ENCODE measurements at regions not wholly inside any gene's neighbourhood (a gene's known extent, or its start where the extent isn't known, plus 50 kb on each side); places are given as distances from the start of the nearest gene placed in this dataset.
"Not testable (repeated sequence)": the region's sequence is repeated elsewhere in the genome, so short reads cannot be mapped to it uniquely, and the experiment has no call there.

DNA sequence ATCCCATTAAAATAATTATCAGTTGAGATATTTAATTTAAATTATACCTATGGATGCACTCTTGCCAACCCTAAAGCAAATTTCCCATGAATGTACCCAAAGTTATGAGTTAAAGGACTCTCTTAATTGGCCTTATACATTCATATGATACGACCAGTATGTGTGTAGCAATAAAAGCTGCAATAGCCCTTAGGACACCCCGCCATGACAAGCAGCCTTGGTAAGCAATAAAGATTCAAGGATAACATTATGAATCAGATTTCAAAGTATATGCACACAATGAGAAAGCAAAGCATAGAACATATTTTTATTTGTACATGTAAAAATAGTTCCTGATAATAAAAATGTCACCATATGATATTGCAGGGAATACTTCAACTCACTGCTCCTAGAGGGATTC is 1699.3 kb upstream of the CDH9 start:
- no peak for DNase-seq (ENCODE audit: low spot score)
- in situ Hi-C loops (cut with HindIII; ENCODE audit: low sequenced_read_pairs): no loop called here

DNA sequence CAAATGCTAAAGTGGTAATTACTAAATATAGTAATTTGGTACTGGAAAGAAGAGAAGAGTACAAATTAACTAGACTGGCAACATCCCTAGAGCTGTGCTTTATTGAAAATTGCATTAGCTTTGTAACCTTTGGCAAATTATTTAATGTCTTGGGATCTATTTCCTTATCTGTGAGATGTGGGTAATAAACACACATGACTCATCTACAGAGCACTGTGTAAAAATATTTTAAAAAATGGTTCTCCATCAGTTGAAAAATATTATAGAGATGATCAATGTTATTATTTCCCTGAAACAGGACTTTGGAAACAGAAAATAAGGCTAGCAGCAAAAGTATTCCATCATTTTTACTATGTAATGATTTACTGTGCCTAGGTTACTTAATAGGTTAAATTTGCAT is 1698.8 kb upstream of the CDH9 start:
- DNase-seq (ENCODE audit: low spot score): no peak
- in situ Hi-C loops (cut with HindIII; ENCODE audit: low sequenced_read_pairs): no loop called here

DNA sequence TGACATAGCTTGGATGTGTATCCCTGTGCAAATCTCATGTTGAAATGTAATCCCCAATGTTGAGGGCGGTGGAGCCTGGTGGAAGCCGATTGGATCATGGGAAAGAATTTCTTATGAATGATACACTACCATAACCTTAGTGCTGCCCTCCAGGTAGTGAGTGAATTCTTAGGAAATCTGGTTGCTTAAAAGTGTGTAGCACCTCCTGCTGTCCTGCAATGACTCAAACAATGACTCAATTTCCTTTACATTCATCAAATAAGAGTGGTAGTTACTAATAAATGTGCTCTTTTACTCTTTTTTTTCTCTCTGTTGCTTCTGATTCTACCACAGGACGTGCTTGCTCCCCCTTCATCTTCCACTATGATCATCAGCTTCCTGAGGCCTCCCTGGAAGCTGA is 1696.0 kb upstream of the CDH9 start:
- DNase-seq (ENCODE audit: low spot score): no peak
- in situ Hi-C loops (cut with HindIII; ENCODE audit: low sequenced_read_pairs): no loop called here

DNA sequence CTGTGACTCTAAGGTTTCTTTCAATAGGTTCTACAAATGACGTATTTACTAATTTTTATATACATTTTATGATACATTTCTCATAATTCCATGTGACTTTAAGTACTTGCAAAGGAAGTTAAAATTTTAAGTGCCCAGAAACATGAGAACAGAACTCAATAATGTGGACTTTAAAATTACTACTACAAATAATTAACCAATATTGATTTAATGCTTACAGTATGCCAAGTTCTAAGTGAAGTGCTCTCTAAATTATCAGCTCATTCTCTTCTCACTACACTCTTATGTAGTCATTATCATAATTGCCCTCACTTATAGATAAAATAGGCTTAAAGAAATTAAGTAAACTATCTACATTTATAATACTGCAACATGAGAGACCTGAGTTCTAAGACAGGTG is 1690.7 kb upstream of the CDH9 start:
- in situ Hi-C loops (cut with HindIII; ENCODE audit: low sequenced_read_pairs): no loop called here

DNA sequence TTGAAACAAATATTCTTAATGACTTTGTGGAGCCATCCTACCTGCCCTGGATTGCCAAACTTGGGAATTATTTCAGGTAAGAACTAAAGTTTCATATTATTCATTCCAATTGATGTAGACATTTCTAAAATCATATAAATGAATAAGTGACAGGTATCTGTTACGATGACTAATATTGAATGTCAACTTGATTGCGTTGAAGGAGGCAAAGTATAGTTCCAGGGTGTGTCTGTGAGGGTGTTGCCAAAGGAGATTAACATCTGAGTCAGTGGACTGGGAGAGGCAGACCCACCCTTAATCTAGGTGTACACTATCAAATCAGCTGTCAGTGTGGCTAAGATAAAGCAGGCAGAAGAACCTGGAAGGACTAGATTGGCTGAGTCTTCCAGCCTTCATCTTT is 1688.4 kb upstream of the CDH9 start:
- DNase-seq (ENCODE audit: low spot score): no peak
- in situ Hi-C loops (cut with HindIII; ENCODE audit: low sequenced_read_pairs): no loop called here

More for the DNA sequence above, 1690.7 kb upstream of the CDH9 start:
- DNase-seq (ENCODE audit: low spot score): no peak

DNA sequence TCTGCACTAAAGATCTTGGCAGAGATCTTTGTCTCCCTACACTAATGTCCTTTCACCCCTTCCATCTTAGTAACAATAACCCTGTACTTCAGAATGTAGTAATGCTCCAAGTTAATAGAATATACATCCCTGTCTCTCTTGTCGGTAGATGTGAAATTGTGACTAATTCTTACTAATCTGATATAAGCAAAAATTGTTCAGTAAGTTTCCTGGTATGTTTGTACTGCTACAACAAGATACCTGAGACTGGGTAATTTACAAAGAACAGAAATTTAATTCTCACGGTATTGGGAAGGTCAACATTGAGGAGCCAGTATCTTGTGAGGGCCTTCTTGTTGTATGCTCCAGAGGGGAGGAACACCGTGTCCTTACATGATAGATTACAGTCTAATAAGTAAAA is 1686.6 kb upstream of the CDH9 start:
- DNase-seq (ENCODE audit: low spot score): no peak
- in situ Hi-C loops (cut with HindIII; ENCODE audit: low sequenced_read_pairs): no loop called here

DNA sequence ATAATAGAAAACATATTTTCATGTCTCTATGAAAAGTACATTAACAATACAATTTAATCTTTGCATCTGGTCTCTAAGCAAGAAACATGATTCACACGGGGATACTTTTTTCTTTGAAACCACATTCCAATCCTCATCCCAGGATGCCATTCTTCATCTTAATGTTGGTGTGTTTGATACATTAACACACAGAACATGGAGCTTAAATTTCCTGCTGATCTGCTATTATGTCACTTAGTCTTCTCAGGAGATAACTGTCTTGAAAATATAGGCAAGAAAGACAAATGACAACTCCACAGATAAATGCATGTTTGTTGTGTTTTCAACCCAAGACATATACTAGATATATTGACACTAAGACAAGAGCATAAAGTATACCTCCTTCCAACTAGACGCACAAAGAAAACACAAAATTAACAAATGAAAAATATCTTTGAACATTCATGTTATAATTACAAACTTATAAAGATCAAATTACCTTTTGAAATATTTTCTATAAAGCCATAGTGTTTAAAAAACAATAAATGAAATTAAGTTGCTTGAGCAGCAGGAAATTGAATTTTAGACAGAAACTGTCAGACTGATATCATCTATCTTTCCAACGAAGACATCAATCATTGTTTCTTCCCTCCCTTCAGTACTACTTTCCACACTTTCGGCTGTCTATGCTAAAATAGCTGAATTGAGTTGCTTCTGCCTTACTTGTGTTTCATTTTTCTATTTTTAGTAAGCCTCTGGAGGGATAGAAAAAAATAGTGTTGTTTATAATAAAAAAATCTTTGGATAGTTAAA is 1676.7 kb upstream of the CDH9 start:
- in situ Hi-C loops (cut with HindIII; ENCODE audit: low sequenced_read_pairs): no loop called here
- no peak for DNase-seq (ENCODE audit: low spot score)

DNA sequence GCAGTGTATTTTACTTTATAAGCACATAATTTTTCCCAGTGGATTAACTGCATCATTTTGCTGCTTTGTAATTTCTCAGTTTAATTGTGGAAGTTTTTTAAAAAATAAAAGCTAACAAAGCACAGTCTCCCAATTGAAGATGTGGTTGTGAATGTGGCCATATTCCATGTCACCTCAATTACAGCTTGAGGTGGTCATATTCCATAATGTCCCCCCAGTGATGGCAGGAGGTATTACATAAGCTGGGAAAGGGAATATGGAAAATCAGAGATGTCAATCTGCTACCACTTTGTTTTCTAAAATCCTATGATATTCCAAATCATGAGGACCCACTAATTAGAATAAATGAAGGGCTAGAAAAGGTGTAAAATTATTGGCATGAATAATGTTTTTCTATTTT is 1672.0 kb upstream of the CDH9 start:
- no peak for DNase-seq (ENCODE audit: low spot score)
- in situ Hi-C loops (cut with HindIII; ENCODE audit: low sequenced_read_pairs): no loop called here

DNA sequence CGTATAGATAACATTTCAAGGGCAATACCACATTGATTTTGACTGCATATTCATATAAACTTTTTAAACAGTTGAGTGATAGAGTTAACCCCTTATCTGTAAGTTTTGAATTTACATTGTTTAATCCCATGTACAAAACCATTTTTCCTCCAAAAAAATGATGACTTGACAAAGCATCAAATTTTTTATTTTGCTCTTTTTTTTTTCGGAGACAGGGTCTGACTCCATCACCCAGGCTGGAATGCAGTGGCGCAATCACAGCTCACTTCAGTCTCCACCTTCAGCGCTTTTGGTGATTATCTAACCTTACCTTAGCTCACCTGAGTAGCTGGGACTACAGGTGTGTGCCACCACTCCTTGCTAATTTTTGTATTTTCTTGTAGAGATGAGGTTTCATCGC is 1670.1 kb upstream of the CDH9 start:
- no peak for DNase-seq (ENCODE audit: low spot score)
- in situ Hi-C loops (cut with HindIII; ENCODE audit: low sequenced_read_pairs): no loop called here

DNA sequence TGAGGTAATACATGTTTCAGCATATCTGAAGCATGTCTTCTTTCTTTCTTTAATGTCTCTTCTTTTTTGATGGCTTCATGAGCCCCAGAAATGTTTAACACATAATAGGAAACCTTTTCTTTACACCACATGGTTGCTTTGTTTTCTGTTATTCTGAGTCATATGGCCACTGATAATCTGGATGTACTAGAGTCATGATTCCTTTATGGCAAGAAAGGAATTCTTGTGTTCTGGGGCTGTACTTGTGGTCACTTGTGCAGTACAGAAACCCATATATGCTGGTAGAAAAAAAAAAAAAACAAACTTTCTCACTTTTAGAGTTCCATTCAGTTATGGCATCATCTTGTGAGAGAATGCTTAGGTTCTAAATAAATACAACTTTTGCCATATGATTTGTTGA is 1669.3 kb upstream of the CDH9 start:
- in situ Hi-C loops (cut with HindIII; ENCODE audit: low sequenced_read_pairs): no loop called here
- DNase-seq (ENCODE audit: low spot score): no peak

DNA sequence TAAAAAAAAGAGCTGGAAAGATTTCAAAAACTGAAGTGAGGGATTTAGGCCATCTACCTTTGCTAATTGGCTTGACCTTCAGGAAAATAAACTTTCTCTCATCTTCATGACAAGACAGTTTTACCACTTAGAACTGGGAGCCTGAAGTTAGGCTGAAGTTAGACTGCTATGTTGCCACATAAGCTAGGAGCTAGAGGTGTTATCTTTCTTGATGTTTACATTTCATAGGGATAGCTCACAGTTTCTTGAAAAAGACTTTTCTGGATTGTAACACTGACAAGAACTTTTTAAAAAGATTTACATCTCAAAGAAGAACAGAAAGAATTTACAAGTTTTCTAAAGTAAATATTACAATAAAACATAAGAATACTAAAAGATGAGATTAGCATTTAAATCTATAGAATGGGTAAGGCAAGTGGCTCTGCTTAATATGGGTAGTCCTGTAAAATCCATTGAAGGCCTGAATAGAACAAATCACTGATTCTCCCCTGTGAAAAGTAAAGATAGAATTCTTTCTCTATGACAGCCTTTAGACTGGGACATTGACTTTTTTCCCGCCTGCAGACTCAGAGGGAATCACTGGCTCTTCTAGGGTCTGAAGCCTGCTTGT is 1665.4 kb upstream of the CDH9 start:
- in situ Hi-C loops (cut with HindIII; ENCODE audit: low sequenced_read_pairs): no loop called here

DNA sequence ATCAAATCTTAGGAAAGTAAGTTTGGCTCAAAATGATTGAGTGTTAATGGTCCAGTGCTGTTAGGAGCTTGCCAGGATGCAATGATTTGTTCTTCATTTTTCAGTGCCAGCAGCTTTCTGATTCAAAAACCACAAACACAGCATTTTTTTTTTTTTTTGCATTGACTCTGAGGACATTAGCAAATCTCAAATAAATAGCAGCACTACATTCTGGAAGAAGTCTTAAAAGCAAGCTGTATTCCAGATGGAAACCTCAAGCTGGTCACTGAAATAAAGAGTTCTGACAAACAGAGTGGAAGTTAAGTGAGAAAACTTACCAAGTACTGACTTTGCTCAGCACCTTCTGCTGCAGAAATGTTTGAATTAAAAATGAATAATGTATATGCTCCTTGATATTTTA is 1653.1 kb upstream of the CDH9 start:
- in situ Hi-C loops (cut with HindIII; ENCODE audit: low sequenced_read_pairs): no loop called here
- no peak for DNase-seq (ENCODE audit: low spot score)

More for the DNA sequence above, 1665.4 kb upstream of the CDH9 start:
- no peak for DNase-seq (ENCODE audit: low spot score)

DNA sequence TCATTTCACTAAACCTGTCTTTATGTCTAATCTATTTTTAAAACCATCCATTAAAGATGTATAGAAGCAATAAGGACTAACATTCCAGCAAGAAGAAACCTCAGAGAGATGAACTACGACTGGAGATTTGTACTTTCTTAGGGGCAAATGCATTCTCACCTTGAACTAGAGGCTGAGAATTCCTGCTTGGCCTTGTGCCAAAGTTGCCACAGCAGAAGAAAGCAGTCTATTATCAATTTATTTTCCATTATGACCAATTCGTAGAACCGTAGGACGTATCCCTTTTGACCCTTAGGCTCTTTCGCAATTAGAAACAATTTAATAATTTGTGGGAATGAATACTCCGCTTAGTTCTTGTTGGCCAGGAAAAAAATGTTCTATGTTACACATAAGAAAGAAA is 1647.4 kb upstream of the CDH9 start:
- DNase-seq (ENCODE audit: low spot score): no peak
- in situ Hi-C loops (cut with HindIII; ENCODE audit: low sequenced_read_pairs): no loop called here

DNA sequence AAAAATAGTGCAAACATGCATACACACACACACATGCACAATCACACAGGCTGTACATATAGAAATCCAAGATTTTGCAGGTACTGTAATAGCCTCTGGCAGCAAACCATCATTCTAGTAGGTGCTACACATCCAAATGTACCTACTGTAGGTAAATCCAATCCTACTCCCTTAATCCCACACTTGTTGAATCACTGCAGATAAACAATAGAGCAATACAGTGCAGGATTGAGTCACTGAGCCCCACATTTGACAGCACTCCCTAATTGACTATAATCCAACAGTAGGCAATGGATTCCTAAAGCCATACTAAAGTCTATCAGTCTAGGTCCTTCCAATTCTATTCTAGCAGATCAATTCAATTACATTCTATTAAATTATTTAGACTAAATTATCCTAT is 1640.5 kb upstream of the CDH9 start:
- in situ Hi-C loops (cut with HindIII; ENCODE audit: low sequenced_read_pairs): no loop called here
- DNase-seq (ENCODE audit: low spot score): no peak

DNA sequence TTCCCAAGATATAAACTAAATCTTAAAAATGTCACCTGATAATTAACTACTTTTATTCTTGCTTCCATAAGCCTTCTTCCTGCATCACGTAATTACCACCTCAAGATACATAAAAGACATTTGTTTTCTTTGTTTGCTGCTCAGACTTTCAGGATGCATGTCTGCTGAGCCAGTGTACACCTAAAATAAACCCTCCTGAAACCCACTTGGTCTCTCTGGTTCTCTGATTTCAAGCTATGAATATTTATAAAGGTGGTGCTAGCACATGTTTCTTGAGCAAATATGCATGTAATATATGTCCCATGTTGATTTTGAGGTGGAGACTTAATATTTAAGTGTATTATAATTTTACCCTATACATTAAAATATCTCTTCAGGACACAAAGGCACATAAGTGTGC is 1627.7 kb upstream of the CDH9 start:
- no peak for DNase-seq (ENCODE audit: low spot score)
- in situ Hi-C loops (cut with HindIII; ENCODE audit: low sequenced_read_pairs): no loop called here

DNA sequence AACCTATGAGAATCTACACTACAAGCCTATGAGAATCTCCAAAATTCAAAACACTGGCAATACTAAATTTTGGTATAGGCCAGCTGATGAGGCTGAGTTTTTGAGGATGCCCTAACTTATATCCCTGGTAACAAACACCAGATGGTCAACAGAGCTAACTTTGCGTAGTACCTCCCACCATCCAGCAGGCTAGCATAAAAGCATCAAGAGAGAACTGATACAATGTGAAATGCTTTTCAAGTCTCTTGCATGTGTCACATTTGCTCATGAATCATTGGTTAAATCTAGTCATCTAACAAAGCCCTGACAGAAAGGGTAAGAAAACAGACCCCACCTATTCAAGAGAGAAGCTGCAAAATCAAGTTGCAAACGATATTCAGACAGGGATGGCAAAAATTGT is 1609.7 kb upstream of the CDH9 start:
- in situ Hi-C loops (cut with HindIII; ENCODE audit: low sequenced_read_pairs): no loop called here
- no peak for DNase-seq (ENCODE audit: low spot score)

DNA sequence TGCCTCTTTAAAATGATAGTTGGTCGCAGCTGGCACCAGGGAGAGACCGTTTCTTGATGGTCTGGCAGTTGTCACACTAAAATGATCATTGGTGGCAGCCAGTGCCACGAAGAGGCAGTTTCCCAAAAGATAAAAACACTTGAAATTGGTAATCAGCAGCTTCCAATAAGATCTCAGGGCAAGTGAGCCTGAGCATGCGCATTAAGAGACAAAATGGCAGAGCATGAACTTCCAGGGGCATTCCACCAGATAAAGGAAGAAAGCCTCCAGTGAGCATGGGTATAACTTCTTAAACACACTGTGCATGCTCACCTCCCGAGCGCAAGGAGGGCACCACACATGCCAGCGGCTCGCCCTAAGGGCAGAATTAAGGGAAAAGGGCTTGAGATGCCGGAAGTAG is 1594.2 kb upstream of the CDH9 start:
- in situ Hi-C loops (cut with HindIII; ENCODE audit: low sequenced_read_pairs): no loop called here
- DNase-seq (ENCODE audit: low spot score): no peak

DNA sequence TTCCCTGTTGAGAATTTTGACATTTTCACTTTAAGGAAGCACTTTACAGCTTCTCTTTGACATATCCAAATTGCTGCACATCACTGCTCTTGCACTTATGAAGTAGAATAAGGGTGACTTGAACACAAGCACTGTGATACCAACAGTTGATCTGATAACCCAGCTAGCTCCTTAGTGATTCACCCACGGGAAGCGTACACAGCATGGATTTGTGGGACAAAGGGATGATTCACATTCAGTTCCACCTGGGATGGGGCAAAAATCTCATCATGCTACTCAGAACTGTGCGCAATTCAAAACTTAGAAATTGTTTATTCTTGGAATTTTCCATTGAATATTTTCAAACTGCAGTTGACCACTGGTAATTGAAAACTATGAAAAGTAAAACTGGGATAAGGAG is 1565.5 kb upstream of the CDH9 start:
- DNase-seq (ENCODE audit: low spot score): no peak
- in situ Hi-C loops (cut with HindIII; ENCODE audit: low sequenced_read_pairs): no loop called here

DNA sequence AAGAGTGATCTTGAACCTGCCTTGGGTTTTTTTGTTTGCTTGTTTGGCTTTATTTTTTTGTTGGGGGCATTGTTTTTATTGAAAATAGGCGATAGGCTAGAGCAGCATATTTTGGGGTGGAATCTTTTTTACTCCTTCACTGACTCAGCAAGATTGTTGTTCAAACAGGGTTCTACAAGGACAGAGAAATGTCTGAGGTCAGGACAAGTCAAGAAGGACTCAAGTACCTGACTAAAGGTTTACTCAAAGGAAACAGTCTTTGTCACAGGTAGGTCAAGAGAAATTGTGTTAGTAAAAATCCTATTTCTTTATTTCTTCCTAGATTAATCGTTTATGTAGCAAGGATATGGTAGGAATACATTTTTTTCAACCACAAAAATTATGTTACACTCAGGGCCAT is 1564.0 kb upstream of the CDH9 start:
- in situ Hi-C loops (cut with HindIII; ENCODE audit: low sequenced_read_pairs): no loop called here
- DNase-seq (ENCODE audit: low spot score): no peak

DNA sequence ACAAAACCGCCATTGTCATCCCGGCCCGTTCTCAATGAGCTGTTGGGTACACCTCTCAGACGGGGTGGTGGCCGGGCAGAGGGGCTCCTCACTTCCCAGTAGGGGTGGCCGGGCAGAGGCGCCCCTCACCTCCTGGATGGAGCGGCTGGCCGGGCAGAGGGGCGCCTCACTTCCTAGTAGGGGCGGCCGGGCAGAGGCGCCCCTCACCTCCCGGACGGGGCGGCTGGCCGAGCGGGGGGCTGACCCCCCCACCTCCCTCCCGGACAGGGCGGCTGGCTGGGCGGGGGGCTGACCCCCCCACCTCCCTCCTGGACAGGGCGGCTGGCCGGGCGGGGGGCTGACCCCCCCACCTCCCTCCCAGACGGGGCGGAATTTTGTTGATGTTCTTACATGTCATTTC is 1558.3 kb upstream of the CDH9 start:
- DNase-seq (ENCODE audit: low spot score); in situ Hi-C loops (cut with HindIII; ENCODE audit: low sequenced_read_pairs): not testable (repeated sequence)

DNA sequence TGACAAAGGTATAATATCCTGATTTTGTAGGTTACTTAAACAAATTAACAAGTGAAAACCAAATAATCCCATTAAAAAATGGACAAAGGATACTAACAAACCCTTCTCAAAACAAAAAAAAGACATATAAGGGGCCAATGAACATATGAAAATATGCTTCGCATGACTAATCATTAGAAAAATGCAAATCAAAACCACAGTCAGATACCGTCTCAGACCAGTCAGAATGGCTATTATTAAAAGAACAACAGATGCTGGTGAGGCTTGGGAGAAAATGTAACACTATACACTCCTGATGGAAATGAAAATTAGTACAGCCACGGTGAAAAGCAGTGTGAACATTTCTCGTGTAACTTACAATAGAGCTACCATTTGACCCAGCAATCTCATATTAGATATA is 1542.2 kb upstream of the CDH9 start:
- in situ Hi-C loops (cut with HindIII; ENCODE audit: low sequenced_read_pairs): no loop called here
- DNase-seq (ENCODE audit: low spot score): no peak

Data from G401 (cell line).